ENCODE measurements at regions not wholly inside any gene's neighbourhood (a gene's known extent, or its start where the extent isn't known, plus 50 kb on each side); places are given as distances from the start of the nearest gene placed in this dataset.

DNA sequence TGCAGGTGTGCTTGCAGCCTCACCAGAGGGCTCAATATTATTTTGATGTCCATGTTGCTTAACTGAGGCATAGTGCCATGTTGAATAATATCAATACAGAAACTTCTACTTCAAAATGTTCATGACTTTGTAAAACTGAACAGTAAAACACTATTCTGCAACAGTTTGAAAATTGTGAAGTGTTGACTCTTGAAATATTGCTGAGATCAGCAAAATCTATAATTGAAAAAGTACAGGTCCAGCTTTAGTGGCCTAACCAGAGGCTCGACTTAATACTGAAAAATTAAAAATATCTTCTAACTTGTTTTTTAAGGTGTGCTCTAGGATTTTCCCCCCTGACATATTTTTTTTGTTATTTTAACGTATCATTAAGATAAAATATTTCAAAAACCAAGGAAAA lies 1460.7 kb downstream of the EFNB2 start:
- no peak overlapping the region for H3K9ac ChIP-seq (ENCODE audit: low read length)
- no peaks in the 10 kb centered on the region for H3K4me1 ChIP-seq (ENCODE audit: insufficient read depth, low read length, severe bottlenecking)
- H3K27me3 ChIP-seq (ENCODE audit: insufficient read depth, low read length), result no peaks in the 10 kb centered on the region
- no peaks in the 10 kb centered on the region for H3K9me2 ChIP-seq (ENCODE audit: low read depth, low read length)
- no peaks in the 10 kb centered on the region for H3F3A ChIP-seq (ENCODE audit: insufficient read depth, low read length)
- H3K79me2 ChIP-seq (ENCODE audit: insufficient read depth, low read length), result no peaks in the 10 kb centered on the region
- H3K27ac ChIP-seq (ENCODE audit: low read depth, low read length, poor library complexity, severe bottlenecking), result no peak overlapping the region
- H3K9me3 ChIP-seq (ENCODE audit: low read length), result no peaks in the 10 kb centered on the region
- no peak overlapping the region for H3K4me3 ChIP-seq (ENCODE audit: low read depth, low read length, poor library complexity, severe bottlenecking)
- TF ChIP-seq, protein P1, sequence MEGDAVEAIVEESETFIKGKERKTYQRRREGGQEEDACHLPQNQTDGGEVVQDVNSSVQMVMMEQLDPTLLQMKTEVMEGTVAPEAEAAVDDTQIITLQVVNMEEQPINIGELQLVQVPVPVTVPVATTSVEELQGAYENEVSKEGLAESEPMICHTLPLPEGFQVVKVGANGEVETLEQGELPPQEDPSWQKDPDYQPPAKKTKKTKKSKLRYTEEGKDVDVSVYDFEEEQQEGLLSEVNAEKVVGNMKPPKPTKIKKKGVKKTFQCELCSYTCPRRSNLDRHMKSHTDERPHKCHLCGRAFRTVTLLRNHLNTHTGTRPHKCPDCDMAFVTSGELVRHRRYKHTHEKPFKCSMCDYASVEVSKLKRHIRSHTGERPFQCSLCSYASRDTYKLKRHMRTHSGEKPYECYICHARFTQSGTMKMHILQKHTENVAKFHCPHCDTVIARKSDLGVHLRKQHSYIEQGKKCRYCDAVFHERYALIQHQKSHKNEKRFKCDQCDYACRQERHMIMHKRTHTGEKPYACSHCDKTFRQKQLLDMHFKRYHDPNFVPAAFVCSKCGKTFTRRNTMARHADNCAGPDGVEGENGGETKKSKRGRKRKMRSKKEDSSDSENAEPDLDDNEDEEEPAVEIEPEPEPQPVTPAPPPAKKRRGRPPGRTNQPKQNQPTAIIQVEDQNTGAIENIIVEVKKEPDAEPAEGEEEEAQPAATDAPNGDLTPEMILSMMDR (IDR thresholded peaks at IDR 0.05; ENCODE audit: low read length), result no peak
- TF ChIP-seq EZH2 (IDR thresholded peaks at IDR 0.05; ENCODE audit: borderline replicate concordance, low read length), result no peak
- no peak overlapping the region for H2AFZ ChIP-seq (ENCODE audit: low read length)
- H4K20me1 ChIP-seq (ENCODE audit: insufficient read depth, low read length), result no peaks in the 10 kb centered on the region
- no peak overlapping the region for H3K4me2 ChIP-seq (ENCODE audit: low read length)
- no peaks in the 10 kb centered on the region for H3K36me3 ChIP-seq (ENCODE audit: insufficient read depth, low read length)

DNA sequence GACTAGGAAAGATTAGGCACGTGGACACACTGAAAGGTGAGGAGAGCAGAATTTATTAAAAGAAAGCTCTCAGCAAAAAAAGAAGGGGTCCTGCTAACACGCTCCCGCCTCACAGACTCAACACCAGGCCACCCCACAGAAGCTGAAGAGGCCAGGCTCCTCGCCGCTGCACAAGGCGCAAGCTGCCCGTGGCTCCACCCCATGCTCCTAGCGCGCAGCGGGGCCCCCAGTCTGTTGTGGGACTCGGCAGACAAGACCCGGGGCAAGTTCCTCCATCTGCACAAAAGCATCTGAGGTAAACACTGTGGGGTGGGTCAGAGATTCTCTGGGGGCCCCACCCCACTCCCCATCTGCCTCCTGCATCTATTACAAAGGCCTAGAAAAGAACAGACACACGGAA lies 1462.4 kb downstream of the EFNB2 start:
- H3K27me3 ChIP-seq (ENCODE audit: insufficient read depth, low read length), result no peaks in the 10 kb centered on the region
- no peaks in the 10 kb centered on the region for H3K9me2 ChIP-seq (ENCODE audit: low read depth, low read length)

DNA sequence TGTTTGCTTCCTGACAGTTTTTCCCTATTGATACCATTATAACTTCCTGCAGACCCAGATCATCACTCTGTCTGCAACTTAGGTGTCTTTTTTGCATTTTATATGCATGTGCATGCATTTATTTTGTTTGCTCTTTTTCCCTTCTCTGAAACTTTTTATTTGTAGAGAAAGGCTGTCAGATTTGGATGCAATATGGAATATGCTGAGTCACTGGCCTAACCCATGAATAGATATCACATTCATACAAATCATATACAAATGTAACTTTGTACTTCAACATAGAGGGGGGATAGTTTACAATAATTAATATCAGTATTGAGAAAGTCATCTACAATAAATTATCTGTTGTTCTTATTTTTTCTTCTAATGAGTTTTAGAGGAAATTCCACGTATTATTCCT lies 1465.0 kb downstream of the EFNB2 start:
- H3F3A ChIP-seq (ENCODE audit: insufficient read depth, low read length), result no peaks in the 10 kb centered on the region
- H3K79me2 ChIP-seq (ENCODE audit: insufficient read depth, low read length), result no peaks in the 10 kb centered on the region
- H3K9ac ChIP-seq (ENCODE audit: low read length), result no peak overlapping the region
- H3K27ac ChIP-seq (ENCODE audit: low read depth, low read length, poor library complexity, severe bottlenecking), result no peak overlapping the region
- H3K9me2 ChIP-seq (ENCODE audit: low read depth, low read length), result no peaks in the 10 kb centered on the region
- H3K9me3 ChIP-seq (ENCODE audit: low read length), result no peaks in the 10 kb centered on the region
- H3K4me2 ChIP-seq (ENCODE audit: low read length), result no peak overlapping the region
- TF ChIP-seq, protein P1 (IDR thresholded peaks at IDR 0.05; ENCODE audit: low read length), result no peak
- TF ChIP-seq EZH2 (IDR thresholded peaks at IDR 0.05; ENCODE audit: borderline replicate concordance, low read length), result no peak
- no peaks in the 10 kb centered on the region for H3K27me3 ChIP-seq (ENCODE audit: insufficient read depth, low read length)
- H3K4me3 ChIP-seq (ENCODE audit: low read depth, low read length, poor library complexity, severe bottlenecking), result no peak overlapping the region
- no peak overlapping the region for H2AFZ ChIP-seq (ENCODE audit: low read length)
- no peaks in the 10 kb centered on the region for H4K20me1 ChIP-seq (ENCODE audit: insufficient read depth, low read length)
- no peaks in the 10 kb centered on the region for H3K36me3 ChIP-seq (ENCODE audit: insufficient read depth, low read length)
- no peaks in the 10 kb centered on the region for H3K4me1 ChIP-seq (ENCODE audit: insufficient read depth, low read length, severe bottlenecking)

More for the DNA sequence above, 1462.4 kb downstream of the EFNB2 start:
- H3K36me3 ChIP-seq (ENCODE audit: insufficient read depth, low read length), result no peaks in the 10 kb centered on the region
- no peak overlapping the region for H2AFZ ChIP-seq (ENCODE audit: low read length)
- H3K9ac ChIP-seq (ENCODE audit: low read length), result no peak overlapping the region
- H3K79me2 ChIP-seq (ENCODE audit: insufficient read depth, low read length), result no peaks in the 10 kb centered on the region
- no peak overlapping the region for H3K4me2 ChIP-seq (ENCODE audit: low read length)
- no peaks in the 10 kb centered on the region for H4K20me1 ChIP-seq (ENCODE audit: insufficient read depth, low read length)
- TF ChIP-seq EZH2 (IDR thresholded peaks at IDR 0.05; ENCODE audit: borderline replicate concordance, low read length), result no peak
- TF ChIP-seq, protein P1 (IDR thresholded peaks at IDR 0.05; ENCODE audit: low read length), result no peak
- H3K4me3 ChIP-seq (ENCODE audit: low read depth, low read length, poor library complexity, severe bottlenecking), result no peak overlapping the region
- no peaks in the 10 kb centered on the region for H3K9me3 ChIP-seq (ENCODE audit: low read length)
- no peaks in the 10 kb centered on the region for H3K4me1 ChIP-seq (ENCODE audit: insufficient read depth, low read length, severe bottlenecking)
- H3F3A ChIP-seq (ENCODE audit: insufficient read depth, low read length), result no peaks in the 10 kb centered on the region
- no peak overlapping the region for H3K27ac ChIP-seq (ENCODE audit: low read depth, low read length, poor library complexity, severe bottlenecking)
